SH-SY5Y (cell line): ENCODE measurements at regions not wholly inside any gene's neighbourhood (a gene's known extent, or its start where the extent isn't known, plus 50 kb on each side); places are given as distances from the start of the nearest gene placed in this dataset.

Experiments used
- GATA2 ChIP-seq: IDR thresholded peaks from 2 replicates; pipeline ENCODE4 v1.6.1; 2011; ENCODE audit warnings: mild to moderate bottlenecking, low read depth, low read length
- GATA3 ChIP-seq: IDR thresholded peaks from 2 replicates; pipeline ENCODE4 v1.6.1; 2011; ENCODE audit warnings: low read depth, mild to moderate bottlenecking, low read length, moderate library complexity

- no peak for TF ChIP-seq GATA3
- no peak for TF ChIP-seq GATA2
These were observed 279.1 kb upstream of the RAG2 start for GRCh38 chr11:36877149-36877548.

GRCh38 chr11:36876266-36876665, 278.2 kb upstream of the RAG2 start:
- TF ChIP-seq GATA3 (no peak), GATA2 (no peak)

GRCh38 chr11:36874291-36874690, 276.3 kb upstream of the RAG2 start:
- TF ChIP-seq GATA2 = no peak
- TF ChIP-seq GATA3 = no peak

- no peak for TF ChIP-seq GATA2
- no peak for TF ChIP-seq GATA3
These were observed 272.3 kb upstream of the RAG2 start for GRCh38 chr11:36870361-36870760.

GRCh38 chr11:36868380-36868779, 270.3 kb upstream of the RAG2 start:
- TF ChIP-seq GATA2 (no peak), GATA3 (no peak)

- TF ChIP-seq GATA3 = no peak
- TF ChIP-seq GATA2 = no peak
These were observed 267.8 kb upstream of the RAG2 start for GRCh38 chr11:36865846-36866245.

- TF ChIP-seq GATA3 (no peak), GATA2 (no peak)
These were observed 256.8 kb upstream of the RAG2 start for GRCh38 chr11:36854875-36855274.

- TF ChIP-seq GATA2 (no peak), GATA3 (no peak)
These were observed 250.6 kb upstream of the RAG2 start for GRCh38 chr11:36848660-36849059.

GRCh38 chr11:36840378-36840777, 242.3 kb upstream of the RAG2 start:
- TF ChIP-seq GATA2 (no peak), GATA3 (no peak)

GRCh38 chr11:36837831-36838437, 239.9 kb upstream of the RAG2 start:
- TF ChIP-seq GATA3 (no peak), GATA2 (no peak)

GRCh38 chr11:36825251-36825650, 227.2 kb upstream of the RAG2 start:
- TF ChIP-seq GATA2 = no peak
- no peak for TF ChIP-seq GATA3

GRCh38 chr11:36824349-36824748, 226.3 kb upstream of the RAG2 start:
- TF ChIP-seq GATA3 (no peak), GATA2 (no peak)

- TF ChIP-seq GATA2 (no peak), GATA3 (no peak)
These were observed 224.8 kb upstream of the RAG2 start for GRCh38 chr11:36822829-36823228.

GRCh38 chr11:36818410-36818809, 220.4 kb upstream of the RAG2 start:
- TF ChIP-seq GATA3 (no peak), GATA2 (no peak)

- no peak for TF ChIP-seq GATA3
- no peak for TF ChIP-seq GATA2
These were observed 219.4 kb upstream of the RAG2 start for GRCh38 chr11:36817336-36817965.

GRCh38 chr11:36809303-36809702, 211.3 kb upstream of the RAG2 start:
- TF ChIP-seq GATA2 (no peak), GATA3 (no peak)

GRCh38 chr11:36807871-36808270, 209.8 kb upstream of the RAG2 start:
- no peak for TF ChIP-seq GATA3
- no peak for TF ChIP-seq GATA2
